Activated naive CD4-positive, alpha-beta T cell treated with anti-CD3 and anti-CD28 coated beads, Interleukin-2, amount 10 ng/mL, durations not matched to agents 7 days and 5 days (primary cell): ENCODE measurements at regions not wholly inside any gene's neighbourhood (a gene's known extent, or its start where the extent isn't known, plus 50 kb on each side); places are given as distances from the start of the nearest gene placed in this dataset.
"Not testable (repeated sequence)": the region's sequence is repeated elsewhere in the genome, so short reads cannot be mapped to it uniquely, and the experiment has no call there.

ENCODE experiments used
- CTCF ChIA-PET: fragments of 350-600 bp; sonication (Branson Sonifier 250); formaldehyde crosslinking; loops from one replicate; lab custom pipeline; 2021; ENCODE audit warnings: antibody characterized with exemption; lab: Charles Lee
- DNase-seq: peaks from one replicate; pipeline ENCODE4 v3.0.0-alpha.2; 2020
- H3K27ac Mint-ChIP-seq: one replicate; pipeline ENCODE4 v1.8.0; 2021; ENCODE audit warnings: mild to moderate bottlenecking, moderate library complexity, mixed read lengths
- H3K27me3 Mint-ChIP-seq: one replicate; pipeline ENCODE4 v1.8.0; 2021; ENCODE audit warnings: mild to moderate bottlenecking, mixed read lengths
- H3K36me3 Mint-ChIP-seq: one replicate; pipeline ENCODE4 v1.8.0; 2021; ENCODE audit warnings: mixed read lengths
- H3K4me1 Mint-ChIP-seq: one replicate; pipeline ENCODE4 v1.8.0; 2021; ENCODE audit warnings: mixed read lengths
- H3K4me3 Mint-ChIP-seq: one replicate; pipeline ENCODE4 v1.8.0; 2021; ENCODE audit warnings: mild to moderate bottlenecking, moderate library complexity, mixed read lengths
- H3K9me3 Mint-ChIP-seq: one replicate; pipeline ENCODE4 v1.8.0; 2021; ENCODE audit warnings: mixed read lengths

- H3K9me3 Mint-ChIP-seq = no peaks in the 10 kb centered on the region
- H3K36me3 Mint-ChIP-seq = no peaks in the 10 kb centered on the region
- no peak for DNase-seq
- no peaks in the 10 kb centered on the region for H3K27me3 Mint-ChIP-seq
- no peak overlapping the region for H3K4me3 Mint-ChIP-seq
- CTCF ChIA-PET = interaction anchor here (0.6 kb wide), 1 partner anchor 67 kb away, joined by 3 read pairs; no protein-coding TSS in a partner anchor
- no peak overlapping the region for H3K27ac Mint-ChIP-seq
- no peaks in the 10 kb centered on the region for H3K4me1 Mint-ChIP-seq
Measured at GRCh38 chr4:141352909-141353525, 132.3 kb downstream of the ZNF330 start.

GRCh38 chr4:141356321-141356962 lies 135.7 kb downstream of the ZNF330 start:
- H3K27ac Mint-ChIP-seq = no peak overlapping the region

GRCh38 chr4:141356963-141357335 lies 136.3 kb downstream of the ZNF330 start:
- no peaks in the 10 kb centered on the region for H3K4me1 Mint-ChIP-seq
- H3K9me3 Mint-ChIP-seq = no peaks in the 10 kb centered on the region
- no peaks in the 10 kb centered on the region for H3K36me3 Mint-ChIP-seq
- no peak for DNase-seq
- no peaks in the 10 kb centered on the region for H3K27me3 Mint-ChIP-seq
- CTCF ChIA-PET = no interaction called here
- H3K27ac Mint-ChIP-seq = no peak overlapping the region
- H3K4me3 Mint-ChIP-seq = no peak overlapping the region

More at GRCh38 chr4:141356321-141356962, 135.7 kb downstream of the ZNF330 start:
- H3K9me3 Mint-ChIP-seq = no peaks in the 10 kb centered on the region
- no peak overlapping the region for H3K4me3 Mint-ChIP-seq
- CTCF ChIA-PET = no interaction called here
- no peaks in the 10 kb centered on the region for H3K4me1 Mint-ChIP-seq
- DNase-seq = no peak
- H3K36me3 Mint-ChIP-seq = no peaks in the 10 kb centered on the region
- H3K27me3 Mint-ChIP-seq = no peaks in the 10 kb centered on the region

- H3K27ac Mint-ChIP-seq, H3K27me3 Mint-ChIP-seq, CTCF ChIA-PET, H3K4me1 Mint-ChIP-seq, H3K9me3 Mint-ChIP-seq, H3K4me3 Mint-ChIP-seq, H3K36me3 Mint-ChIP-seq, DNase-seq: not testable (repeated sequence)
Measured at GRCh38 chr4:141368241-141368640, 147.5 kb downstream of the ZNF330 start.

- H3K9me3 Mint-ChIP-seq = no peaks in the 10 kb centered on the region
- DNase-seq = no peak
- no peak overlapping the region for H3K27ac Mint-ChIP-seq
- no peaks in the 10 kb centered on the region for H3K4me1 Mint-ChIP-seq
- H3K4me3 Mint-ChIP-seq = no peak overlapping the region
- H3K36me3 Mint-ChIP-seq = no peaks in the 10 kb centered on the region
- H3K27me3 Mint-ChIP-seq = no peaks in the 10 kb centered on the region
- CTCF ChIA-PET = no interaction called here
Measured at GRCh38 chr4:141371206-141371605, 150.5 kb downstream of the ZNF330 start.

- DNase-seq = no peak
- Mint-ChIP-seq H3K9me3 (peaks cover 3% of the 10 kb centered on the region), H3K4me3 (no peak overlapping the region), H3K36me3 (no peaks in the 10 kb centered on the region), H3K4me1 (no peaks in the 10 kb centered on the region), H3K27ac (no peak overlapping the region), H3K27me3 (no peaks in the 10 kb centered on the region)
- CTCF ChIA-PET = no interaction called here
Measured at GRCh38 chr4:141375855-141376254, 155.2 kb downstream of the ZNF330 start.

- no peaks in the 10 kb centered on the region for H3K27me3 Mint-ChIP-seq
- H3K36me3 Mint-ChIP-seq = no peaks in the 10 kb centered on the region
- CTCF ChIA-PET = no interaction called here
- H3K4me3 Mint-ChIP-seq = no peak overlapping the region
- H3K27ac Mint-ChIP-seq = no peak overlapping the region
- no peak for DNase-seq
- H3K4me1 Mint-ChIP-seq = no peaks in the 10 kb centered on the region
- H3K9me3 Mint-ChIP-seq = peaks cover 3% of the 10 kb centered on the region
Measured at GRCh38 chr4:141376769-141377168, 156.1 kb downstream of the ZNF330 start.

- Mint-ChIP-seq H3K27me3 (no peaks in the 10 kb centered on the region), H3K4me1 (no peaks in the 10 kb centered on the region), H3K27ac (no peak overlapping the region), H3K4me3 (no peak overlapping the region), H3K9me3 (peaks cover 3% of the 10 kb centered on the region), H3K36me3 (no peaks in the 10 kb centered on the region)
- CTCF ChIA-PET = no interaction called here
- DNase-seq = no peak
Measured at GRCh38 chr4:141387299-141387698, 166.6 kb downstream of the ZNF330 start.

GRCh38 chr4:141388481-141388880 lies 167.8 kb downstream of the ZNF330 start:
- H3K27me3 Mint-ChIP-seq = no peaks in the 10 kb centered on the region
- no peaks in the 10 kb centered on the region for H3K36me3 Mint-ChIP-seq
- H3K4me1 Mint-ChIP-seq = no peaks in the 10 kb centered on the region
- H3K4me3 Mint-ChIP-seq = no peak overlapping the region
- CTCF ChIA-PET = no interaction called here
- no peak for DNase-seq
- H3K9me3 Mint-ChIP-seq = no peaks in the 10 kb centered on the region
- no peak overlapping the region for H3K27ac Mint-ChIP-seq

GRCh38 chr4:141389649-141390048 lies 169.0 kb downstream of the ZNF330 start:
- H3K36me3 Mint-ChIP-seq = no peaks in the 10 kb centered on the region
- no peak overlapping the region for H3K4me3 Mint-ChIP-seq
- DNase-seq = no peak
- no peaks in the 10 kb centered on the region for H3K27me3 Mint-ChIP-seq
- CTCF ChIA-PET = no interaction called here
- no peaks in the 10 kb centered on the region for H3K4me1 Mint-ChIP-seq
- no peak overlapping the region for H3K27ac Mint-ChIP-seq
- no peaks in the 10 kb centered on the region for H3K9me3 Mint-ChIP-seq

- DNase-seq = no peak
- H3K27ac Mint-ChIP-seq = no peak overlapping the region
- no peaks in the 10 kb centered on the region for H3K4me1 Mint-ChIP-seq
- no peaks in the 10 kb centered on the region for H3K36me3 Mint-ChIP-seq
- no peaks in the 10 kb centered on the region for H3K27me3 Mint-ChIP-seq
- CTCF ChIA-PET = no interaction called here
- H3K9me3 Mint-ChIP-seq = no peaks in the 10 kb centered on the region
- H3K4me3 Mint-ChIP-seq = no peak overlapping the region
Measured at GRCh38 chr4:141390571-141390970, 169.9 kb downstream of the ZNF330 start.

GRCh38 chr4:141391293-141391692 lies 170.6 kb downstream of the ZNF330 start:
- H3K4me3 Mint-ChIP-seq = no peak overlapping the region
- H3K4me1 Mint-ChIP-seq = no peaks in the 10 kb centered on the region
- H3K27ac Mint-ChIP-seq = no peak overlapping the region
- no peaks in the 10 kb centered on the region for H3K36me3 Mint-ChIP-seq
- H3K27me3 Mint-ChIP-seq = no peaks in the 10 kb centered on the region
- no peak for DNase-seq
- H3K9me3 Mint-ChIP-seq = no peaks in the 10 kb centered on the region
- CTCF ChIA-PET = no interaction called here

GRCh38 chr4:141391771-141392170 lies 171.1 kb downstream of the ZNF330 start:
- no peak for DNase-seq
- CTCF ChIA-PET = no interaction called here
- Mint-ChIP-seq H3K36me3 (no peaks in the 10 kb centered on the region), H3K9me3 (no peaks in the 10 kb centered on the region), H3K27me3 (no peaks in the 10 kb centered on the region), H3K4me3 (no peak overlapping the region), H3K4me1 (no peaks in the 10 kb centered on the region), H3K27ac (no peak overlapping the region)

GRCh38 chr4:141395246-141395830 lies 174.6 kb downstream of the ZNF330 start:
- CTCF ChIA-PET = interaction anchor here (0.5 kb wide), 1 partner anchor 12 kb away, joined by 4 read pairs; no protein-coding TSS in a partner anchor
- Mint-ChIP-seq H3K4me3 (no peak overlapping the region), H3K27me3 (no peaks in the 10 kb centered on the region), H3K27ac (no peak overlapping the region), H3K9me3 (no peaks in the 10 kb centered on the region), H3K4me1 (no peaks in the 10 kb centered on the region), H3K36me3 (no peaks in the 10 kb centered on the region)
- no peak for DNase-seq

- no peak overlapping the region for H3K27ac Mint-ChIP-seq
- H3K36me3 Mint-ChIP-seq = no peaks in the 10 kb centered on the region
- no peak overlapping the region for H3K4me3 Mint-ChIP-seq
- H3K4me1 Mint-ChIP-seq = no peaks in the 10 kb centered on the region
- CTCF ChIA-PET = interaction anchor here (0.5 kb wide), 1 partner anchor 11 kb away, joined by 4 read pairs; no protein-coding TSS in a partner anchor
- H3K9me3 Mint-ChIP-seq = no peaks in the 10 kb centered on the region
- H3K27me3 Mint-ChIP-seq = no peaks in the 10 kb centered on the region
- DNase-seq = no peak
Measured at GRCh38 chr4:141395919-141396318, 175.2 kb downstream of the ZNF330 start.
